IMR-90 (cell line): ENCODE measurements at regions not wholly inside any gene's neighbourhood (a gene's known extent, or its start where the extent isn't known, plus 50 kb on each side); places are given as distances from the start of the nearest gene placed in this dataset.

Experiments used
- ATAC-seq: fragments of 200-7000 bp; cut with Tn5 transposase; 2 replicates; pipeline ENCODE4 v1.9.1; 2020; ENCODE audit warnings: low read depth, mild to moderate bottlenecking, moderate library complexity
- BruUV-seq: library from RNA; stranded (reverse); fragments of 400-500 nt; replicated peaks from 2 replicates; lab custom pipeline; 2021; lab: Mats Ljungman, UMichigan
- CTCF ChIA-PET: fragments of 300-600 bp; formaldehyde crosslinking; extraction: SDS; loops from one replicate; lab custom pipeline; 2021; ENCODE audit warnings: antibody characterized with exemption; lab: Yijun Ruan, JAX
- POLR2A ChIA-PET: fragments of 300-600 bp; sonication (Branson Sonifier 250); formaldehyde crosslinking; loops from one replicate; lab custom pipeline; 2022; ENCODE audit warnings: antibody characterized with exemption; ENCODE audit not compliant: unreplicated experiment; lab: Charles Lee
- DNase-seq: peaks from one replicate; pipeline ENCODE4 v3.0.0; 2013
- H2AFZ ChIP-seq: replicated peaks from 2 replicates; pipeline ENCODE3; 2013; ENCODE audit warnings: low read length, mild to moderate bottlenecking; ENCODE audit not compliant: poor library complexity
- H2AK5ac ChIP-seq: 2 replicates; pipeline ENCODE4 v1.6.1; 2013; ENCODE audit warnings: low read depth, low read length, inconsistent platforms
- H2AK9ac ChIP-seq: replicated peaks from 2 replicates; pipeline ENCODE3; 2013; ENCODE audit warnings: mild to moderate bottlenecking, low read depth, low read length, moderate library complexity; ENCODE audit not compliant: poor library complexity
- H2BK120ac ChIP-seq: 2 replicates; pipeline ENCODE4 v1.6.1; 2013; ENCODE audit warnings: low read depth, low read length, inconsistent platforms
- H2BK15ac ChIP-seq: 3 replicates; pipeline ENCODE4 v1.6.1; 2013; ENCODE audit warnings: low read depth, low read length, inconsistent platforms
- H2BK20ac ChIP-seq: 2 replicates; pipeline ENCODE4 v1.6.1; 2013; ENCODE audit warnings: low read depth, mild to moderate bottlenecking, inconsistent platforms, low read length, moderate library complexity
- H2BK5ac ChIP-seq: 2 replicates; pipeline ENCODE4 v1.6.1; 2013; ENCODE audit warnings: mild to moderate bottlenecking, low read depth, low read length, inconsistent platforms; ENCODE audit not compliant: poor library complexity, severe bottlenecking
- H3K14ac ChIP-seq: replicated peaks from 2 replicates; pipeline ENCODE4 v1.6.1; 2013; ENCODE audit warnings: low read depth, low read length, inconsistent platforms
- H3K18ac ChIP-seq: 2 replicates; pipeline ENCODE4 v1.6.1; 2013; ENCODE audit warnings: low read depth, low read length, control low read depth
- H3K23ac ChIP-seq: 2 replicates; pipeline ENCODE4 v1.6.1; 2013; ENCODE audit warnings: low read depth, low read length, inconsistent platforms
- H3K27ac ChIP-seq: 2 replicates; pipeline ENCODE4 v1.5.1; 2013; ENCODE audit warnings: mild to moderate bottlenecking, control low read depth, low read length; ENCODE audit not compliant: insufficient read depth
- H3K27me3 ChIP-seq: 2 replicates; pipeline ENCODE4 v1.6.1; 2013; ENCODE audit warnings: low read length; ENCODE audit not compliant: control insufficient read depth, insufficient read depth
- H3K36me3 ChIP-seq: 2 replicates; pipeline ENCODE4 v1.6.1; 2013; ENCODE audit warnings: low read length, mixed read lengths; ENCODE audit not compliant: control insufficient read depth, insufficient read depth
- H3K4ac ChIP-seq: 2 replicates; pipeline ENCODE4 v1.6.1; 2013; ENCODE audit warnings: low read depth, low read length, inconsistent platforms
- H3K4me1 ChIP-seq: 2 replicates; pipeline ENCODE4 v1.6.1; 2013; ENCODE audit warnings: low read length, mixed read lengths; ENCODE audit not compliant: control insufficient read depth, insufficient read depth
- H3K4me2 ChIP-seq: 2 replicates; pipeline ENCODE4 v1.6.1; 2013; ENCODE audit warnings: low read depth, mild to moderate bottlenecking, control low read depth, low read length, moderate library complexity
- H3K4me3 ChIP-seq: 2 replicates; pipeline ENCODE4 v1.5.1; 2013; ENCODE audit warnings: low read depth, mild to moderate bottlenecking, control low read depth, low read length, moderate library complexity; ENCODE audit not compliant: insufficient read depth
- H3K56ac ChIP-seq: 2 replicates; pipeline ENCODE4 v1.6.1; 2013; ENCODE audit warnings: low read length, inconsistent platforms; ENCODE audit not compliant: insufficient read depth; ENCODE audit errors: extremely low read depth
- H3K79me1 ChIP-seq, 2 experiments: 2 replicates each; pipeline ENCODE4 v1.6.1; 2013; ENCODE audit warnings: low read length in 2 of 2, inconsistent platforms in 1 of 2, low read depth in 1 of 2
- H3K9ac ChIP-seq: 2 replicates; pipeline ENCODE4 v1.6.1; 2013; ENCODE audit warnings: low read depth, low read length, control low read depth
- H3K9me1 ChIP-seq: 2 replicates; pipeline ENCODE4 v1.6.1; 2013; ENCODE audit warnings: low read length, inconsistent platforms; ENCODE audit not compliant: insufficient read depth
- H3K9me3 ChIP-seq: 2 replicates; pipeline ENCODE4 v1.6.1; 2013; ENCODE audit warnings: low read length; ENCODE audit not compliant: control insufficient read depth, insufficient read depth
- H4K20me1 ChIP-seq: 2 replicates; pipeline ENCODE4 v1.6.1; 2013; ENCODE audit warnings: low read length, inconsistent platforms; ENCODE audit not compliant: insufficient read depth
- H4K5ac ChIP-seq: 2 replicates; pipeline ENCODE4 v1.6.1; 2013; ENCODE audit warnings: mild to moderate bottlenecking, low read depth, low read length, control low read depth
- H4K8ac ChIP-seq, 2 experiments: 2 replicates each; pipeline ENCODE4 v1.6.1; 2013; ENCODE audit warnings: low read depth in 2 of 2, low read length in 2 of 2, control low read depth in 1 of 2, inconsistent platforms in 1 of 2
- H4K91ac ChIP-seq: 2 replicates; pipeline ENCODE4 v1.6.1; 2013; ENCODE audit warnings: low read depth, low read length, inconsistent platforms; ENCODE audit not compliant: insufficient read depth
- CEBPB ChIP-seq: IDR thresholded peaks from 2 replicates; pipeline ENCODE4 v1.6.1; 2012; ENCODE audit warnings: low read depth, low read length, improper control_type of control experiment
- MAFK ChIP-seq: IDR thresholded peaks from 2 replicates; pipeline ENCODE4 v1.6.1; 2012; ENCODE audit warnings: low read depth, low read length, improper control_type of control experiment
- MAZ ChIP-seq: IDR thresholded peaks from 2 replicates; pipeline ENCODE4 v1.6.1; 2012; ENCODE audit warnings: low read depth, mild to moderate bottlenecking, low read length, improper control_type of control experiment, moderate library complexity, borderline replicate concordance
- RAD21 ChIP-seq: IDR thresholded peaks from 2 replicates; pipeline ENCODE4 v1.6.1; 2012; ENCODE audit warnings: low read length, improper control_type of control experiment
- RCOR1 ChIP-seq: IDR thresholded peaks from 2 replicates; pipeline ENCODE4 v1.6.1; 2012; ENCODE audit warnings: mild to moderate bottlenecking, low read length, improper control_type of control experiment; ENCODE audit not compliant: insufficient replicate concordance
- RFX5 ChIP-seq: IDR thresholded peaks from 2 replicates; pipeline ENCODE4 v1.8.0; 2012; ENCODE audit warnings: low read depth, mild to moderate bottlenecking, low read length, moderate library complexity
- SMC3 ChIP-seq: fragments of 150-350 bp; IDR thresholded peaks from 2 replicates; pipeline ENCODE4 v1.6.1; 2016; ENCODE audit warnings: low read depth, mild to moderate bottlenecking, antibody characterized with exemption, low read length, moderate library complexity
- USF2 ChIP-seq: fragments of 150-350 bp; IDR thresholded peaks from 2 replicates; pipeline ENCODE4 v1.6.1; 2017; ENCODE audit warnings: mild to moderate bottlenecking, antibody characterized with exemption, low read length, low read depth
- dilution Hi-C: fragments of 300-500 bp; cut with HindIII; formaldehyde crosslinking; loops from one replicate; pipeline ENCODE4 v1.14.3; 2018; ENCODE audit warnings: low sequenced_read_pairs; ENCODE audit not compliant: unreplicated experiment
- in situ Hi-C: fragments of 300-500 bp; cut with MboI; formaldehyde crosslinking; loops from 3 replicates; pipeline ENCODE4 v1.14.3; 2019; ENCODE audit warnings: low sequenced_read_pairs, inconsistent platforms, mixed read lengths
- intact Hi-C: fragments of 100-400 bp; cut with micrococcal nuclease; formaldehyde crosslinking; loops from 2 replicates; pipeline ENCODE4 v1.10.0; 2022

GRCh38 chr3:191783024-191783423 lies 322.1 kb downstream of the PYDC2 start:
- H3K79me1 ChIP-seq = no peaks in the 10 kb centered on the region
- no peak overlapping the region for H3K9ac ChIP-seq
- no peaks in the 10 kb centered on the region for H4K20me1 ChIP-seq
- H3K4me2 ChIP-seq = no peak overlapping the region
- no TSS peak for BruUV-seq
- H4K91ac ChIP-seq = no peak overlapping the region
- no peak overlapping the region for H2BK15ac ChIP-seq
- DNase-seq (no peak), ATAC-seq (no peak)
- ChIA-PET POLR2A (no interaction called here), CTCF (no interaction called here)
- intact Hi-C loops (no loop called here), dilution Hi-C loops (no loop called here), in situ Hi-C loops (no loop called here)
- no peak overlapping the region for H4K5ac ChIP-seq
- H3K56ac ChIP-seq = no peak overlapping the region
- H3K4me3 ChIP-seq = no peak overlapping the region
- no peaks in the 10 kb centered on the region for H3K9me1 ChIP-seq
- no peak overlapping the region for H3K14ac ChIP-seq
- H2BK120ac ChIP-seq = no peak overlapping the region
- H3K9me3 ChIP-seq = peaks cover 5% of the 10 kb centered on the region
- H2AK5ac ChIP-seq = no peak overlapping the region
- H3K4me1 ChIP-seq = no peaks in the 10 kb centered on the region
- no peak overlapping the region for H3K27ac ChIP-seq
- no peak overlapping the region for H2AFZ ChIP-seq
- no peaks in the 10 kb centered on the region for H3K27me3 ChIP-seq
- no peak overlapping the region for H4K8ac ChIP-seq
- no peak overlapping the region for H3K23ac ChIP-seq
- H2BK5ac ChIP-seq = no peak overlapping the region
- no peak overlapping the region for H2BK20ac ChIP-seq
- no peak overlapping the region for H3K4ac ChIP-seq
- TF ChIP-seq CEBPB = no peak
- TF ChIP-seq MAFK = no peak
- no peak for TF ChIP-seq MAZ
- no peak for TF ChIP-seq SMC3
- TF ChIP-seq RAD21 = no peak
- TF ChIP-seq RFX5 = no peak
- no peak for TF ChIP-seq USF2
- no peak for TF ChIP-seq RCOR1
- no peaks in the 10 kb centered on the region for H3K36me3 ChIP-seq
- no peak overlapping the region for H2AK9ac ChIP-seq
- no peak overlapping the region for H3K18ac ChIP-seq
